HCT116 (cell line): ENCODE measurements at regions not wholly inside any gene's neighbourhood (a gene's known extent, or its start where the extent isn't known, plus 50 kb on each side); places are given as distances from the start of the nearest gene placed in this dataset.

ENCODE experiments used
- ATAC-seq: fragments of 200-7000 bp; cut with Tn5 transposase; 2 replicates; pipeline ENCODE4 v1.9.1; 2020; ENCODE audit warnings: mild to moderate bottlenecking, moderate library complexity
- BruUV-seq: library from RNA; stranded (reverse); fragments of 400-500 nt; replicated peaks from 2 replicates; lab custom pipeline; 2021; lab: Mats Ljungman, UMichigan
- CTCF ChIA-PET: fragments of 300-600 bp; sonication (Branson Sonifier 250); formaldehyde crosslinking; loops from one replicate; lab custom pipeline; 2021; ENCODE audit warnings: antibody characterized with exemption; lab: Charles Lee
- POLR2A ChIA-PET: fragments of 300-600, 350-600 bp; sonication (Branson Sonifier 250); formaldehyde crosslinking; loops from one replicate; lab custom pipeline; 2021; ENCODE audit warnings: antibody characterized with exemption; lab: Charles Lee
- RAD21 ChIA-PET, 2 experiments: fragments of 300-600 bp; sonication (Branson Sonifier 250); formaldehyde crosslinking; loops; one replicate each; lab custom pipeline; 2023; ENCODE audit warnings: low total read pairs in 2 of 2; ENCODE audit not compliant: uncharacterized antibody in 2 of 2, unreplicated experiment in 2 of 2, low non-redundant PET in 1 of 2; lab: Charles Lee
- DNase-seq: peaks from one replicate; pipeline ENCODE4 v3.0.0-alpha.2; 2010; ENCODE audit warnings: low read depth, low spot score
- H2AFZ ChIP-seq: fragments of 200-600 bp; shearing (Covaris generic), sonication (generic); 2 replicates; pipeline ENCODE4 v1.6.1; 2017; ENCODE audit warnings: low read depth, mixed run types, mixed read lengths, antibody characterized with exemption, low read length; ENCODE audit not compliant: poor library complexity, severe bottlenecking
- H3K27ac ChIP-seq: 2 replicates; pipeline ENCODE4 v1.5.1; 2012; ENCODE audit warnings: low read depth, low read length
- H3K27me3 ChIP-seq: fragments of 200-600 bp; sonication (generic); 2 replicates; pipeline ENCODE4 v1.6.1; 2016; ENCODE audit warnings: mixed run types, low read length, mixed read lengths; ENCODE audit not compliant: insufficient read depth
- H3K36me3 ChIP-seq, 2 experiments: fragments of 200-500 bp in 1 of 2; fragments of 200-600 bp in 1 of 2; sonication (Bioruptor generic) in 1 of 2; sonication (generic) in 1 of 2; 2 replicates each; pipeline versions ENCODE4 v1.5.1 to v1.6.1; 2014 to 2016; ENCODE audit warnings: low read length in 2 of 2, inconsistent platforms in 1 of 2, mixed read lengths in 1 of 2, mixed run types in 1 of 2; ENCODE audit not compliant: insufficient read depth in 2 of 2, control insufficient read depth in 1 of 2
- H3K4me1 ChIP-seq, 2 experiments: fragments of 200-600 bp in 1 of 2; sonication (generic) in 1 of 2; 2 replicates each; pipeline versions ENCODE4 v1.5.1 to v1.6.1; 2012 to 2017; ENCODE audit warnings: low read length in 2 of 2, inconsistent platforms in 1 of 2, mild to moderate bottlenecking in 1 of 2, mixed read lengths in 1 of 2, mixed run types in 1 of 2, moderate library complexity in 1 of 2; ENCODE audit not compliant: insufficient read depth in 2 of 2, control insufficient read depth in 1 of 2
- H3K4me2 ChIP-seq: fragments of 200-600 bp; sonication (generic); 2 replicates; pipeline ENCODE4 v1.6.1; 2017; ENCODE audit warnings: mixed run types, low read length, mixed read lengths
- H3K4me3 ChIP-seq, 2 experiments: fragments of 200-600 bp in 1 of 2; sonication (generic) in 1 of 2; replicated peaks in 1 of 2; 2 replicates each; pipeline ENCODE4 v1.5.1; 2011 to 2016; ENCODE audit warnings: low read length in 2 of 2, control low read depth in 1 of 2, low read depth in 1 of 2, mild to moderate bottlenecking in 1 of 2, mixed read lengths in 1 of 2, mixed run types in 1 of 2
- H3K79me2 ChIP-seq: fragments of 200-600 bp; sonication (generic); 2 replicates; pipeline ENCODE4 v1.6.1; 2017; ENCODE audit warnings: mild to moderate bottlenecking, mixed run types, low read length, moderate library complexity, mixed read lengths; ENCODE audit not compliant: insufficient read depth
- H3K9ac ChIP-seq: fragments of 200-600 bp; sonication (generic); 2 replicates; pipeline ENCODE4 v1.6.1; 2016; ENCODE audit warnings: low read length, mixed read lengths
- H3K9me2 ChIP-seq: fragments of 200-600 bp; sonication (generic), shearing (Covaris generic); 2 replicates; pipeline ENCODE4 v1.6.1; 2017; ENCODE audit warnings: mixed run types, mild to moderate bottlenecking, moderate library complexity; ENCODE audit not compliant: insufficient read depth
- H3K9me3 ChIP-seq, 2 experiments: fragments of 200-500 bp in 1 of 2; fragments of 200-600 bp in 1 of 2; sonication (Bioruptor generic) in 1 of 2; sonication (generic) in 1 of 2; 2 replicates each; pipeline ENCODE4 v1.6.1; 2014 to 2017; ENCODE audit warnings: low read length in 2 of 2, mixed read lengths in 2 of 2, inconsistent platforms in 1 of 2, low read depth in 1 of 2, mild to moderate bottlenecking in 1 of 2, mixed run types in 1 of 2, moderate library complexity in 1 of 2; ENCODE audit not compliant: control insufficient read depth in 1 of 2, insufficient read depth in 1 of 2
- H4K20me1 ChIP-seq: fragments of 200-600 bp; sonication (generic), shearing (Covaris generic); 2 replicates; pipeline ENCODE4 v1.6.1; 2017; ENCODE audit warnings: mixed run types, mild to moderate bottlenecking, moderate library complexity; ENCODE audit not compliant: insufficient read depth
- CEBPB ChIP-seq: IDR thresholded peaks from 2 replicates; pipeline ENCODE4 v1.6.1; 2012; ENCODE audit warnings: low read depth
- CTCF ChIP-seq, 3 experiments: fragments of 200-600 bp in 1 of 3; sonication (generic) in 1 of 3; IDR thresholded peaks in 2 of 3; conservative IDR thresholded peaks in 1 of 3; 2 replicates each; pipeline ENCODE4 v1.5.1; 2012 to 2017; ENCODE audit warnings: low read depth in 2 of 3, low read length in 2 of 3, antibody characterized with exemption in 1 of 3, borderline replicate concordance in 1 of 3, control low read depth in 1 of 3, mild to moderate bottlenecking in 1 of 3, mixed read lengths in 1 of 3, mixed run types in 1 of 3, moderate library complexity in 1 of 3; ENCODE audit not compliant: insufficient read depth in 1 of 3
- EGR1 ChIP-seq: IDR thresholded peaks from 2 replicates; pipeline ENCODE4 v1.6.1; 2012; ENCODE audit warnings: low read depth
- EZH2 ChIP-seq: fragments of 200-600 bp; sonication (generic); IDR thresholded peaks from 2 replicates; pipeline ENCODE4 v1.6.1; 2017; ENCODE audit warnings: antibody characterized with exemption, mixed run types
- EZH2phosphoT487 ChIP-seq: fragments of 200-600 bp; IDR thresholded peaks from 2 replicates; pipeline ENCODE4 v1.6.1; 2018; ENCODE audit warnings: antibody characterized with exemption, borderline replicate concordance
- FOSL1 ChIP-seq: IDR thresholded peaks from 2 replicates; pipeline ENCODE4 v1.6.1; 2012; ENCODE audit warnings: low read depth
- JUND ChIP-seq: IDR thresholded peaks from 2 replicates; pipeline ENCODE4 v1.6.1; 2012
- MAX ChIP-seq: IDR thresholded peaks from 2 replicates; pipeline ENCODE4 v1.6.1; 2012
- REST ChIP-seq: IDR thresholded peaks from 2 replicates; pipeline ENCODE4 v1.6.1; 2012; ENCODE audit warnings: low read depth
- SIN3A ChIP-seq: IDR thresholded peaks from 2 replicates; pipeline ENCODE4 v1.6.1; 2012; ENCODE audit warnings: low read depth
- SP1 ChIP-seq: IDR thresholded peaks from 2 replicates; pipeline ENCODE4 v1.6.1; 2012; ENCODE audit warnings: low read depth
- SRF ChIP-seq: IDR thresholded peaks from 2 replicates; pipeline ENCODE4 v1.6.1; 2012; ENCODE audit warnings: low read depth
- YY1 ChIP-seq: IDR thresholded peaks from 2 replicates; pipeline ENCODE4 v1.6.1; 2011; ENCODE audit warnings: low read length, low read depth, moderate library complexity, mild to moderate bottlenecking; ENCODE audit not compliant: insufficient replicate concordance; ENCODE audit errors: extremely low read depth
- ZBTB33 ChIP-seq: IDR thresholded peaks from 2 replicates; pipeline ENCODE4 v1.6.1; 2011; ENCODE audit warnings: mild to moderate bottlenecking, low read length, moderate library complexity; ENCODE audit not compliant: insufficient replicate concordance; ENCODE audit errors: extremely low read depth
- intact Hi-C: fragments of 100-400 bp; cut with micrococcal nuclease; formaldehyde crosslinking; loops from 2 replicates; pipeline ENCODE4 v1.10.0; 2022

GRCh38 chr5:19099195-19099594 is 888.8 kb downstream of the CDH18 start:
- H3K4me3 ChIP-seq: no peak overlapping the region
- no TSS peak for BruUV-seq
- no peak for TF ChIP-seq EGR1
- no peak for TF ChIP-seq JUND
- TF ChIP-seq FOSL1: no peak
- no peak for TF ChIP-seq ZBTB33
- no peak for TF ChIP-seq SIN3A
- no peak for TF ChIP-seq REST
- TF ChIP-seq CEBPB: no peak
- TF ChIP-seq CTCF (IDR thresholded peaks at IDR 0.05 in 2 of 3, conservative IDR thresholded peaks at IDR 0.05 in 1 of 3; ENCODE audit: borderline replicate concordance in 1 of 3, insufficient read depth in 1 of 3, low read depth in 2 of 3, low read length in 2 of 3): no peak
- no peak for TF ChIP-seq EZH2
- TF ChIP-seq EZH2phosphoT487: no peak
- no peak for TF ChIP-seq SRF
- no peak for TF ChIP-seq MAX
- no peak for TF ChIP-seq YY1
- no peak for TF ChIP-seq SP1
- H3K9me2 ChIP-seq: no peaks in the 10 kb centered on the region
- H3K4me1 ChIP-seq: no peaks in the 10 kb centered on the region
- no peak for DNase-seq
- ChIA-PET RAD21 (no interaction called here), CTCF (no interaction called here), POLR2A (no interaction called here)
- no peaks in the 10 kb centered on the region for H4K20me1 ChIP-seq
- H3K9me3 ChIP-seq: peaks cover 0 to 16% of the 10 kb centered on the region in 2 experiments; a peak in 2 of 4 replicates
- H3K4me2 ChIP-seq: no peak overlapping the region
- ATAC-seq: no peak
- H3K9ac ChIP-seq: no peak overlapping the region
- intact Hi-C loops: no loop called here
- H3K27me3 ChIP-seq: no peaks in the 10 kb centered on the region
- no peak overlapping the region for H2AFZ ChIP-seq
- no peaks in the 10 kb centered on the region for H3K36me3 ChIP-seq
- H3K79me2 ChIP-seq: no peaks in the 10 kb centered on the region
- H3K27ac ChIP-seq: no peak overlapping the region
